ENCODE measurements at regions not wholly inside any gene's neighbourhood (a gene's known extent, or its start where the extent isn't known, plus 50 kb on each side); places are given as distances from the start of the nearest gene placed in this dataset.

DNA sequence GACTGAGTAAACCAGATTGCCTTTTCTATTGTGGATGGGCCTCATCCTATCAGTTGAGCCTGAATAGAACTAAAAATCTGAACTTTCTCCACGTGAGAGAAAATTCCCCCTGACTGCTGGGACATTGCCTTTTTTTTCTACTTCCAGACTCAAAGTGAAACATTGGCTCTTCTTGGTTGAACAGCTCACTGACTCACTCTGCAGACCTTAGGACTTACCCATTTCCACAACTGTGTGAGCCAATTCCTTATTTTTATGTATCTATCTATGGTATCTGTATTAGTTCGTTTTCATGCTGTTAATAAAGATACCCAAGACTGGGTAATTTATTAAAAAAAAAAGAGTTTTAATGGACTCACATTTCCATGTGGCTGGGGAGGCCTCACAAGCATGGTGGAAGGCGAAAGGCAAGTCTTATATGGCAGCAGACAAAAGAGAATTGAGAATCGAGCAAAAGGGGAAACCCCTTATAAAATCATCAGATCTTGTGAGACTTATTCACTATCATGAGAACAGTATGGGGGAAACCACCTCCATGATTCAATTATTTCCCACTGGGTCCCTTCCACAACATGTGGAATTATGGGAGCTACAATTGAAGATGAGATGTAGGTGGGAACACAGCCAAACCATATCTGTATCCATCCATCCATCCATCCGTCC, 306.7 kb upstream of the SLC24A2 start:
- TF ChIP-seq, protein P1, sequence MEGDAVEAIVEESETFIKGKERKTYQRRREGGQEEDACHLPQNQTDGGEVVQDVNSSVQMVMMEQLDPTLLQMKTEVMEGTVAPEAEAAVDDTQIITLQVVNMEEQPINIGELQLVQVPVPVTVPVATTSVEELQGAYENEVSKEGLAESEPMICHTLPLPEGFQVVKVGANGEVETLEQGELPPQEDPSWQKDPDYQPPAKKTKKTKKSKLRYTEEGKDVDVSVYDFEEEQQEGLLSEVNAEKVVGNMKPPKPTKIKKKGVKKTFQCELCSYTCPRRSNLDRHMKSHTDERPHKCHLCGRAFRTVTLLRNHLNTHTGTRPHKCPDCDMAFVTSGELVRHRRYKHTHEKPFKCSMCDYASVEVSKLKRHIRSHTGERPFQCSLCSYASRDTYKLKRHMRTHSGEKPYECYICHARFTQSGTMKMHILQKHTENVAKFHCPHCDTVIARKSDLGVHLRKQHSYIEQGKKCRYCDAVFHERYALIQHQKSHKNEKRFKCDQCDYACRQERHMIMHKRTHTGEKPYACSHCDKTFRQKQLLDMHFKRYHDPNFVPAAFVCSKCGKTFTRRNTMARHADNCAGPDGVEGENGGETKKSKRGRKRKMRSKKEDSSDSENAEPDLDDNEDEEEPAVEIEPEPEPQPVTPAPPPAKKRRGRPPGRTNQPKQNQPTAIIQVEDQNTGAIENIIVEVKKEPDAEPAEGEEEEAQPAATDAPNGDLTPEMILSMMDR (IDR thresholded peaks at IDR 0.05; ENCODE audit: insufficient read depth, low read depth, low read length) = no peak
- TF ChIP-seq EZH2 (IDR thresholded peaks at IDR 0.05; ENCODE audit: insufficient read depth, low read length) = no peak

Data from astrocyte (in vitro differentiated cells and primary cell).